ENCODE measurements at regions not wholly inside any gene's neighbourhood (a gene's known extent, or its start where the extent isn't known, plus 50 kb on each side); places are given as distances from the start of the nearest gene placed in this dataset.
"Not testable (repeated sequence)": the region's sequence is repeated elsewhere in the genome, so short reads cannot be mapped to it uniquely, and the experiment has no call there.

- TF ChIP-seq CTCF, EZH2, EZH2phosphoT487 (IDR thresholded peaks at IDR 0.05): not testable (repeated sequence)
These were observed 274.0 kb downstream of the ANAPC1 start for GRCh38 chr2:111610035-111610434.

Measured in neural progenitor cell (in vitro differentiated cells).